ENCODE measurements at regions not wholly inside any gene's neighbourhood (a gene's known extent, or its start where the extent isn't known, plus 50 kb on each side); places are given as distances from the start of the nearest gene placed in this dataset.

DNA sequence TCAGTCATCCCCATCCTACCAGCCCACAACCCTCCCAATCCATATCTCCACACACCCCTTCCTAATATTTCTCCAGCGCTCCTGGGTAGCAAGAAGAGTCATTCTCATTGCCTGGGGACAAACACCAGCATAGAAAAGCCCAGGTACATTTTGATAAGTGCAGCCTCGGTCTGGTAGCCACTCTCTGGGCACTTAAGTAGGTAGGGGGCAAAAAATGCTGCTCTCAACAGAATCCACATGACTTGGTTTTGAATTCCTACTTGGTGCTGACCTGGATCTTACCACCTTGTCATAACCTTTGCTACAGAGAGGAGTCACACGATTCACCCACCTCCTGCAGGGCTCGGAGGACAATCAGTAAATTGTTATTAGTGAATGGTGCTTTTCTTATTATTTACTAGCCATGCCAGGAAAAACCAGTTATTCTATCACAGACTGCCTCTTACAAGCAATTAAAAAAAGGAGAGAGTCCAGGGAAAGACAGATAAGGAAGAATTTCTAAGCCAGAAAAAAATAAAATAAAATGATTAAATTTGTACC lies 249.1 kb downstream of the LY86 start:
- TF ChIP-seq EZH2phosphoT487 (IDR thresholded peaks at IDR 0.05; ENCODE audit: borderline replicate concordance, low read depth): no peak
- TF ChIP-seq, protein P1, sequence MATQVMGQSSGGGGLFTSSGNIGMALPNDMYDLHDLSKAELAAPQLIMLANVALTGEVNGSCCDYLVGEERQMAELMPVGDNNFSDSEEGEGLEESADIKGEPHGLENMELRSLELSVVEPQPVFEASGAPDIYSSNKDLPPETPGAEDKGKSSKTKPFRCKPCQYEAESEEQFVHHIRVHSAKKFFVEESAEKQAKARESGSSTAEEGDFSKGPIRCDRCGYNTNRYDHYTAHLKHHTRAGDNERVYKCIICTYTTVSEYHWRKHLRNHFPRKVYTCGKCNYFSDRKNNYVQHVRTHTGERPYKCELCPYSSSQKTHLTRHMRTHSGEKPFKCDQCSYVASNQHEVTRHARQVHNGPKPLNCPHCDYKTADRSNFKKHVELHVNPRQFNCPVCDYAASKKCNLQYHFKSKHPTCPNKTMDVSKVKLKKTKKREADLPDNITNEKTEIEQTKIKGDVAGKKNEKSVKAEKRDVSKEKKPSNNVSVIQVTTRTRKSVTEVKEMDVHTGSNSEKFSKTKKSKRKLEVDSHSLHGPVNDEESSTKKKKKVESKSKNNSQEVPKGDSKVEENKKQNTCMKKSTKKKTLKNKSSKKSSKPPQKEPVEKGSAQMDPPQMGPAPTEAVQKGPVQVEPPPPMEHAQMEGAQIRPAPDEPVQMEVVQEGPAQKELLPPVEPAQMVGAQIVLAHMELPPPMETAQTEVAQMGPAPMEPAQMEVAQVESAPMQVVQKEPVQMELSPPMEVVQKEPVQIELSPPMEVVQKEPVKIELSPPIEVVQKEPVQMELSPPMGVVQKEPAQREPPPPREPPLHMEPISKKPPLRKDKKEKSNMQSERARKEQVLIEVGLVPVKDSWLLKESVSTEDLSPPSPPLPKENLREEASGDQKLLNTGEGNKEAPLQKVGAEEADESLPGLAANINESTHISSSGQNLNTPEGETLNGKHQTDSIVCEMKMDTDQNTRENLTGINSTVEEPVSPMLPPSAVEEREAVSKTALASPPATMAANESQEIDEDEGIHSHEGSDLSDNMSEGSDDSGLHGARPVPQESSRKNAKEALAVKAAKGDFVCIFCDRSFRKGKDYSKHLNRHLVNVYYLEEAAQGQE (IDR thresholded peaks at IDR 0.05; ENCODE audit: low read depth, low read length): no peak
- no peak for TF ChIP-seq CTCF (IDR thresholded peaks at IDR 0.05)
- no peak for TF ChIP-seq IRF3 (IDR thresholded peaks at IDR 0.05; ENCODE audit: low read depth, low read length)
- TF ChIP-seq SIN3A (IDR thresholded peaks at IDR 0.05; ENCODE audit: borderline replicate concordance, low read depth, low read length): no peak

Data from SK-N-SH (cell line).